ENCODE measurements at regions not wholly inside any gene's neighbourhood (a gene's known extent, or its start where the extent isn't known, plus 50 kb on each side); places are given as distances from the start of the nearest gene placed in this dataset.
"Not testable (repeated sequence)": the region's sequence is repeated elsewhere in the genome, so short reads cannot be mapped to it uniquely, and the experiment has no call there.

DNA sequence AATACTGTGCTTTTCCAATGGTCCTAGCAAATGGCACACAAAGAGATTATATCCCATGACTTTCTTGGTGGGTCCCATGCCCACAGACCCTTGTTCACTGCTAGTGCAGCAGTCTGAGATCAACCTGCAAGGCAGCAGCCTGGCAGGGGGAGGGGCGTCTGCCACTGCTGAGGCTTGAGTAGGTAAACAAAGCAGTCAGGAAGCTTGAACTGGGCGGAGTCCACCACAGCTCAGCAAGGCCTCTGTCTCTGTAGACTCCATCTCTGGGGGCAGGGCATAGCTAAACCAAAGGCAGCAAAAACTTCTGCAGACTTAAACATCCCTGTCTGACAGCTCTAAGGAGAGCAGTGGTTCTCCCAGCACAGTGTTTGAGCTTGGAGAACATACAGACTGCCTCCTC is 82.9 kb downstream of the ZNF737 start:
- DNase-seq, result peak; percentile 2 to 13

- no peak for DNase-seq
These were observed 83.8 kb downstream of the ZNF737 start for GRCh38 chr19:20481736-20482135.

DNA sequence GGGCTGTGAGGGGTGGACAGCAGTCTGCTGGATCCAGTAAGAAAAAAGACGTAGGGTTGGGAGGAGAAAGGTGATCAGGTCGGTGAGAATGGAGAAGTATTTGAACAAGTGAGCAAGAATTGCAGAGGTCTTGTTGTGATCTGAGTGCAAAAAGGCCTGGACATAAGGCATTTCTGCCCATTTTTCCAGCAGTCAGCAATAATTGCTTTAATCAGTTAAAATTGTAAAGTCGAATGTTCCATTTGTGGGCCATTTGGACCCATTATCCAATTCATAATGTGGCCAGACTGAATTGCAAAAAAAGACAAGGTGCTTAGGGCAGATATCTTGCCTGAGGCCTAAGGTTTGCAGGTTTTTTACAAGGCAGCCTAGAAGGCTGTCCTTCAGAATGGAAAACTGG is 86.1 kb downstream of the ZNF737 start:
- DNase-seq, result no peak

GRCh38 chr19:20478936-20479335 is 86.6 kb downstream of the ZNF737 start:
- DNase-seq, result no peak

GRCh38 chr19:20472854-20473253 is 92.7 kb downstream of the ZNF737 start:
- DNase-seq, result no peak

GRCh38 chr19:20471431-20471830 is 94.2 kb downstream of the ZNF737 start:
- DNase-seq, result no peak

DNA sequence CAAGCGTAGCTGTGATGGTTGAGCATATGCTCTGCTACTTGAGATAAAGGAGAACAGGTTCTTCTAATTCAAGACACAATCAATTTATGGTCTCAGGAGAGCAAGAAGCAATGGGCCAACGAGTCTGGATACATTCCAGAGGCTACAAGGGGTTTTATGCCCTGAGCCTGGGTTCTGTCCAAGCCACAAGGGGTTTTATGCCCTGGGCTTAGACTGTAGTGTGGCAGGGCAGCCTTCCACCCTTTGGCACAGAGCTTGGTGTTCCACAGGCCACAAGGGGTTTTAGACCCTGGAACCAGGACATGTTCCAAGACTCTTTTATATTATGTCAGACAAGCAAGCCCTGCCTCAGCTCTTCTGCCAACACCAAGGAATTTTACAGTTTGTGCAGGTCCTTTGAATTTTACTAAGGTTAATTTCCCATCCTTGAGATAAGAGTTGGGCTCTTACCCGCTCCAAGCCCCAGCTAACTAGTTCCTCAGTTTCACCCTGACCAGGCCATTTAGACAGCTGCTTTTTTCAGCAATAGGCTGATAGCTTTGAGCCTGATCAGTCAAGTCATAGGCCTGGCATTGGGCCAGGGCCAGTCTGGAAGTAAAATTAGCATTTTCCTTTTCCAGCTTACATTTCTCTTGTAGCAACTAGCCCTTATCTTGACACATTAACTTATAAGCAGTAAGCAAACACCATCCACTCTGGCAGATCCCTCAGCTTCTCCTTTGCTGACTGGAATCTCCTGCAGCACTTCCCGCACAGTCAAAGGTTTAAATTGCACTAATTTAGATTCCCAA is 95.0 kb downstream of the ZNF737 start:
- no peak for DNase-seq

- not testable (repeated sequence) for DNase-seq
These were observed 99.0 kb downstream of the ZNF737 start for GRCh38 chr19:20466638-20466990.

- DNase-seq, result not testable (repeated sequence)
These were observed 99.5 kb downstream of the ZNF737 start for GRCh38 chr19:20465922-20466637.

GRCh38 chr19:20453425-20453935 is 112.1 kb downstream of the ZNF737 start:
- DNase-seq, result peak in 1 of 2 donors; percentile 7

DNA sequence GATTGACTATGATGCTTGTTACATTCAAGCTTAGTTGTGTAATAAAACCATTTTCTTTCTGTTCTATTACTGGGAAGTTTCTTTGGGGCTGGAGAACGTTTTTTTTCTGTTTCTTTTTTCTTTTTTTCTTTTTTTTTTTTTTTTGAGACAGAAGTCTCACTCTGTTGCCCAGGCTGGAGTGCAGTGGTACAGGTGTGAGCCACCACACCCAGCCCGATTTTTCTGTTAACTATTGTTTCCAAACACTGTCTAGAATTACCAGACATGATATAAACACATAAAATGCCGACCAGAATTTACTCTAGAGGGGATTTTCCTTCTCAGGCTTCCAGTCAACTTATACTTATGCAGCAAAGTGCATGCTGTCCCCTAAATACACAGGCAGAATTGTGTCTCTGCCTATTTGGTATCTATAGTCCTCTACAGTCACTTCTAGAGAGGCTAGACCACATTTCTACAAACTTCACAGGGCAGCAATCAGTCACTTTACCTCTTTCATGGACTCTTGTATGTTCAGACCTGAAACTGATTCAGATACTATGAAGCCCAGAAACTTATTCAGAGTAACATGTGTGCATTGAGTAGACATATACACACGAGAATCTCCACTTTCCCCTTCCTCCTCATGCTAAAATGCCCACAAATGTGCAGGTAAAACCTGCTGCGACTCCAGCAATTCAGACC is 121.2 kb downstream of the ZNF737 start:
- DNase-seq, result peak in 1 of 2 donors; percentile 9

GRCh38 chr19:20432266-20432842 is 133.2 kb downstream of the ZNF737 start:
- not testable (repeated sequence) for DNase-seq

- no peak for DNase-seq
These were observed 133.8 kb downstream of the ZNF737 start for GRCh38 chr19:20431826-20432225.

- DNase-seq, result peak in 1 of 2 donors; percentile 42
These were observed 142.0 kb downstream of the ZNF737 start for GRCh38 chr19:20423381-20424197.

- DNase-seq, result no peak
These were observed 143.1 kb downstream of the ZNF737 start for GRCh38 chr19:20422216-20423205.

DNA sequence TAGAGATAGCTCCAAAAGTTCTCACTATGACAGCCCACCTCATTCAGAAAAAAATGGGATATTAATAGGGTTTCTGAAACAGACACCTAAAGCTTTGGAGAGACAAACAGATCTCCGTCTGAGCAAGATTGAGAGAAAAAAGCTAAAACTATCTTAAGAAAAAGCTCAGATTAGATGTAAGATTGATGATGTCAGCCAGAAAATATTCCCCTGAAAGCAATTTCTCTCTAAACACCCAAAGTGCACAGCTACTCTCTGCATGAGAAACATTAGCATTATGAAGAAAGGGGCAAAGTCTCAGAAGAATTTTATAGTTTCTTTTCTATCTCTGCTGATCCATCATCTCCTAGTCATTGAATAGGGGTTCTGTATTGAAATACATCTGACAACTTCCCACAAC is 148.9 kb downstream of the ZNF737 start:
- DNase-seq, result no peak

DNA sequence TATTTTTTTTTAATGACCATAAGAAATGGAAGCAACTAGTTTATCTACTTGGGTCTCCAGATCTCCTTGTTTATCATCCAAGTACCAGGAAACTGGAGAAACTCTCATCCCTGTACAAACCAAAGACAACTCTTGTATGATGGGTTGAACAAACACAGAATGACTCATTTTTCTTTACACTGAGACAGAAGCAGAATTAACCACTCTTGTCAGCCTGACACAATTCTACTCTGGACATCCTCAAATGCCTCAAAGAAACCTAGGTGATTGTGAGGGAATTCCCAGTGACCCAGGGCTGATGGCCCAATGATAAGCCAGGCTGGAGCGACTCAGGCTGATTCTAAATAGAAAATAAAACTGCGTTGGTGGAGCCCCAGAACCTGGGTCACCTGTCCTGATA is 151.5 kb downstream of the ZNF737 start:
- DNase-seq, result no peak

- DNase-seq, result no peak
These were observed 151.9 kb downstream of the ZNF737 start for GRCh38 chr19:20413705-20414104.

- no peak for DNase-seq
These were observed 152.7 kb downstream of the ZNF737 start for GRCh38 chr19:20412846-20413245.

DNA sequence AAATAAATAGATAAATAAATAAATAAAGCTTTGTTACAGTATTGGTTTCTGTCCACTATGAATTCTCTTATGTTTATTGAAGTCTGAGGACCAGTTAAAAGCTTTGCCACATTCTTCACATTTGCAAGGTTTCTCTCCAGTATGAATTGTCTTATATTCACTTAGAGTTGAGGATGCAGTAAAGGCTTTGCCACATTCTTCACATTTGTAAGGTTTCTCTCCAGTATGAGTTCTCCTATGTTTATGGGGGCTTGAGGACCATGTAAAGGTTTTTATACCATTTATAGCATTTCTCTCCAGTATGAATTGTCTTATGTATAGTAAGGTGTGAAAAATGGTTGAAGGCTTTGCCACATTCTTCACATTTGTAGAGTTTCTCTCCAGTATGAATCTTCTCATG is 168.3 kb downstream of the ZNF737 start:
- DNase-seq, result no peak

- no peak for DNase-seq
These were observed 176.8 kb downstream of the ZNF737 start for GRCh38 chr19:20388706-20389225.
